ENCODE measurements at regions not wholly inside any gene's neighbourhood (a gene's known extent, or its start where the extent isn't known, plus 50 kb on each side); places are given as distances from the start of the nearest gene placed in this dataset.
"Not testable (repeated sequence)": the region's sequence is repeated elsewhere in the genome, so short reads cannot be mapped to it uniquely, and the experiment has no call there.

DNA sequence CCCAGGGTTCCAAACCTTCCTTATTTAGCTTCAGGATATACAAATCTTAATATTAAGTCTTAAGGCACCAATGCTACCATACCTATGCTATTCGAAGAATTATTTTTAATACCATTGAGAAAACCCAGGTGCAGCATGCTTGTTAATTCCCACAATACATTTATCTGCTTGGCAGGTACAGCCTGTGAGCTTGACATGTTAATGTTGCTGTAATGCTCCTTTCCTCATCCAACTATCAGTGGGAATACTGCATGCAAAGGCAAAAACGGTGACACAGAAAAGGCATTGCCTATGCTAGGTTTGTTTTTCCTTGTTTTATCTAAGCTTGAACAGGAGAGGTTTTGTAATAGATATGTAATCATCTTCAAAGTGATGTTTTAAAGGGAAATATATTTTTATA lies 135.7 kb upstream of the COX7C start:
- Histone ChIP-seq H3K27me3 (no peaks in the 10 kb centered on the region), H3K36me3 (no peaks in the 10 kb centered on the region), H3K9me3 (no peaks in the 10 kb centered on the region), H3K27ac (no peak overlapping the region), H3K4me3 (no peak overlapping the region), H3K4me1 (no peaks in the 10 kb centered on the region)
- intact Hi-C loops (cut with DNase I; ENCODE audit: low total_unique reads): no loop called here
- DNase-seq: no peak
- TF ChIP-seq, protein P1, sequence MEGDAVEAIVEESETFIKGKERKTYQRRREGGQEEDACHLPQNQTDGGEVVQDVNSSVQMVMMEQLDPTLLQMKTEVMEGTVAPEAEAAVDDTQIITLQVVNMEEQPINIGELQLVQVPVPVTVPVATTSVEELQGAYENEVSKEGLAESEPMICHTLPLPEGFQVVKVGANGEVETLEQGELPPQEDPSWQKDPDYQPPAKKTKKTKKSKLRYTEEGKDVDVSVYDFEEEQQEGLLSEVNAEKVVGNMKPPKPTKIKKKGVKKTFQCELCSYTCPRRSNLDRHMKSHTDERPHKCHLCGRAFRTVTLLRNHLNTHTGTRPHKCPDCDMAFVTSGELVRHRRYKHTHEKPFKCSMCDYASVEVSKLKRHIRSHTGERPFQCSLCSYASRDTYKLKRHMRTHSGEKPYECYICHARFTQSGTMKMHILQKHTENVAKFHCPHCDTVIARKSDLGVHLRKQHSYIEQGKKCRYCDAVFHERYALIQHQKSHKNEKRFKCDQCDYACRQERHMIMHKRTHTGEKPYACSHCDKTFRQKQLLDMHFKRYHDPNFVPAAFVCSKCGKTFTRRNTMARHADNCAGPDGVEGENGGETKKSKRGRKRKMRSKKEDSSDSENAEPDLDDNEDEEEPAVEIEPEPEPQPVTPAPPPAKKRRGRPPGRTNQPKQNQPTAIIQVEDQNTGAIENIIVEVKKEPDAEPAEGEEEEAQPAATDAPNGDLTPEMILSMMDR (IDR thresholded peaks at IDR 0.05): no peak
- no peak for TF ChIP-seq POLR2AphosphoS5 (IDR thresholded peaks at IDR 0.05)
- no peak for TF ChIP-seq POLR2A (IDR thresholded peaks at IDR 0.05)
- no peak for TF ChIP-seq EP300 (IDR thresholded peaks at IDR 0.05)
- 47 to 68% (median 52%) methylated on average over 2 of the region's 2 CpGs for WGBS, 5 donors

DNA sequence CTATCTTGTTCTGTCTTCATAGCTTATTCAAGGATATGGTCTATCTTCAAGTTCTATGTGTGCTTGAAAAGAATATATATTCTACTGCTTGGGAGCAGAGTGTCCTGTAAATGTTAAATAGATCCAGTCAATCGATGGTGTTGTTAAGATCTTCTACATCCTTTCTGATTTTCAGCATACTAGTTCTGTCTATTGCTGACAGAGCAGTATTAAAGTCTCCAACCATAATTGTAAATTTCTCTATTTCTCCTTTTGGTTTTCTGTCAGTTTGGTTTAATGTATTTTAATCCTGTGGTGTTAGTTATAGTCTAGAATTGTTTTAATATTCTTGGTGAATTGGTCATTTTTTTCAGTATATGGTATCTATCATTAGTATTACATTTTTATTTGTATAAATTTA lies 124.0 kb upstream of the COX7C start:
- Histone ChIP-seq H3K4me3 (no peak overlapping the region), H3K9me3 (no peaks in the 10 kb centered on the region), H3K27me3 (no peaks in the 10 kb centered on the region), H3K27ac (no peak overlapping the region), H3K4me1 (no peaks in the 10 kb centered on the region), H3K36me3 (no peaks in the 10 kb centered on the region)
- intact Hi-C loops (cut with DNase I; ENCODE audit: low total_unique reads): no loop called here
- TF ChIP-seq, protein P1 (IDR thresholded peaks at IDR 0.05): no peak
- TF ChIP-seq POLR2A (IDR thresholded peaks at IDR 0.05): no peak
- no peak for TF ChIP-seq EP300 (IDR thresholded peaks at IDR 0.05)
- no peak for TF ChIP-seq POLR2AphosphoS5 (IDR thresholded peaks at IDR 0.05)
- 75 to 88% (median 85%) methylated on average over 1 of the region's 1 CpG for WGBS, 5 donors
- DNase-seq: no peak

DNA sequence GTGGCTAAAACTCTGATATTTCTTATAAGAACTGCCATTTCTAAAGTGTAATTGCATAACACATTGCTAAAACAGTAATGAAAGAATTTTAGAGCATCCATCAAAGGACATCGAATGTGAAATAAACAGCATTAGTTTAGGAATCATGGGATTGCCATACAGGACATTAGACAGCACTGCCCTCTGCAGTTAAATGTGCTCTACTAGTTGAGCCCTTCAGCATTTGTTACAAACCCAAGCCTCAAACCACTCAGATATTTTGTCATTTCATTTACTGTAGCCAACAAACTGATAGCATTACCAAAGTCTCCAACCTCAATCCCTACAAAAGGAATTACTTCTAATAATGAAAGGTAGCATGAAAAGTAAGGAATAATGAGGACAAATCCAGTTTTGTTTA lies 116.8 kb upstream of the COX7C start:
- TF ChIP-seq POLR2A (IDR thresholded peaks at IDR 0.05): no peak
- TF ChIP-seq, protein P1 (IDR thresholded peaks at IDR 0.05): no peak
- TF ChIP-seq EP300 (IDR thresholded peaks at IDR 0.05): no peak
- no peak for TF ChIP-seq POLR2AphosphoS5 (IDR thresholded peaks at IDR 0.05)
- no peak overlapping the region for H3K4me3 ChIP-seq
- H3K27me3 ChIP-seq: no peaks in the 10 kb centered on the region
- H3K4me1 ChIP-seq: no peaks in the 10 kb centered on the region
- H3K36me3 ChIP-seq: no peaks in the 10 kb centered on the region
- intact Hi-C loops (cut with DNase I; ENCODE audit: low total_unique reads): no loop called here
- no peaks in the 10 kb centered on the region for H3K9me3 ChIP-seq
- peak in 1 of 2 donors; percentile 23 for DNase-seq
- WGBS, 5 donors: 11 to 43% (median 24%) methylated on average over 1 of the region's 1 CpG
- no peak overlapping the region for H3K27ac ChIP-seq

DNA sequence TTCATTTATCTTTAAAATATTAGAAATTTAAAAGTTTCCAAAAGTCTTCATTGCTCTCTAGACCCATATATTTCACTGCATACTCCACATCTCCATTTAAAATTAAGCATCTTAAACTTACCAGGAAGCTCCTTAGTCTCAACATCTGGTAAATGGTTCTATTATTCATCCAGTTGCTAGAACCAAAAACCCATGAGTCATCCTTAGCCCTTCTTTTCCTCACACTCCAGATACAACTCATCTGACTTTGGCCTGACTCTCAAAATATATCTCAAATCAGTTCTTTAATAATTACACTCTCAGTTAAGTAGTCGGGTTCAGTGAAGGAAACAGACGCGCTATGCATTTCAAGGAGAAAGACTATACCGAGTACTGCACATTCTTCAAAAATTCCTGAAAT lies 110.2 kb upstream of the COX7C start:
- Histone ChIP-seq H3K27me3 (no peaks in the 10 kb centered on the region), H3K9me3 (no peaks in the 10 kb centered on the region), H3K36me3 (no peaks in the 10 kb centered on the region), H3K27ac (no peak overlapping the region), H3K4me3 (no peak overlapping the region), H3K4me1 (no peaks in the 10 kb centered on the region)
- WGBS, 5 donors: 90 to 98% (median 97%) methylated on average over 4 of the region's 4 CpGs
- TF ChIP-seq, protein P1 (IDR thresholded peaks at IDR 0.05): no peak
- TF ChIP-seq EP300 (IDR thresholded peaks at IDR 0.05) (no peak), POLR2AphosphoS5 (IDR thresholded peaks at IDR 0.05) (no peak), POLR2A (IDR thresholded peaks at IDR 0.05) (no peak)
- no peak for DNase-seq
- intact Hi-C loops (cut with DNase I; ENCODE audit: low total_unique reads): no loop called here

DNA sequence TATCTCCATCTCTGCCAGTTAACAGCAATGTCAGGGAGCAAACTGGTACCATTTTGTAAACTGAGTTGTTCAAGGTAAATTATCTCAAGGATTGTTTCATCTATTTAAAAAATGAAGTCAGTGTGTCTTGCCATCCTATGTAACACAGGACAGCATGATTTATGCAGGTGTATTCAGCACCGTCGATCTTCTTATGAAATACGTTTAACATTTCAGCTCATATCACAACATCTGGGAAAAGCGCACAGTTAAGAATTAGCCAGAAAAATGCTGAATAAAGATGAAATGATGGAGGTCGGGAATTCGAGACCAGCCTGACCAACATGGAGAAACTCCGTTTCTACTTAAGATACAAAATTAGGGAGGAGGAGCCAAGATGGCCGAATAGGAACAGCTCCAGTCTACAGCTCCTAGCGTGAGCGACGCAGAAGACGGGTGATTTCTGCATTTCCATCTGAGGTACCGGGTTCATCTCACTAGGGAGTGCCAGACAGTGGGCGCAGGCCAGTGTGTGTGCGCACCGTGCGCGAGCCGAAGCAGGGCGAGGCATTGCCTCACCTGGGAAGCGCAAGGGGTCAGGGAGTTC lies 107.3 kb upstream of the COX7C start:
- H3K4me1 ChIP-seq; H3K27ac ChIP-seq; H3K4me3 ChIP-seq; H3K27me3 ChIP-seq; intact Hi-C loops (cut with DNase I; ENCODE audit: low total_unique reads); H3K9me3 ChIP-seq; DNase-seq; H3K36me3 ChIP-seq: not testable (repeated sequence)
- 92 to 94% (median 93%) methylated on average over 11 to 13 of the region's 21 CpGs for WGBS, 5 donors

All from stomach (tissue), 8 donors.